ENCODE measurements at regions not wholly inside any gene's neighbourhood (a gene's known extent, or its start where the extent isn't known, plus 50 kb on each side); places are given as distances from the start of the nearest gene placed in this dataset.

- TF ChIP-seq CTCF (IDR thresholded peaks at IDR 0.05; ENCODE audit: low read depth, low read length, poor library complexity, severe bottlenecking), result no peak
- no peak for TF ChIP-seq EZH2phosphoT487 (IDR thresholded peaks at IDR 0.05; ENCODE audit: borderline replicate concordance, low read length)
Observed at GRCh38 chr3:96083610-96084009, 730.8 kb upstream of the EPHA6 start.

Measured in DOHH2 (cell line).